Ramos (cell line): ENCODE measurements at regions not wholly inside any gene's neighbourhood (a gene's known extent, or its start where the extent isn't known, plus 50 kb on each side); places are given as distances from the start of the nearest gene placed in this dataset.

Source experiments
- in situ Hi-C: fragments of 300-500 bp; cut with MboI; formaldehyde crosslinking; loops from one replicate; pipeline ENCODE4 v1.14.3; 2022; ENCODE audit warnings: low sequenced_read_pairs; ENCODE audit not compliant: unreplicated experiment

- in situ Hi-C loops = no loop called here
These were observed 133.5 kb upstream of the PRSS58 start for GRCh38 chr7:142391191-142391992.

GRCh38 chr7:142389544-142389943 is 131.7 kb upstream of the PRSS58 start:
- in situ Hi-C loops = no loop called here

GRCh38 chr7:142385491-142386340 is 127.9 kb upstream of the PRSS58 start:
- in situ Hi-C loops = no loop called here

- in situ Hi-C loops = no loop called here
These were observed 126.7 kb upstream of the PRSS58 start for GRCh38 chr7:142384493-142384922.

GRCh38 chr7:142383841-142384492 is 126.1 kb upstream of the PRSS58 start:
- in situ Hi-C loops = no loop called here

GRCh38 chr7:142381727-142382390 is 124.0 kb upstream of the PRSS58 start:
- in situ Hi-C loops = no loop called here

GRCh38 chr7:142380069-142380468 is 122.2 kb upstream of the PRSS58 start:
- in situ Hi-C loops = no loop called here

GRCh38 chr7:142379201-142379885 is 121.5 kb upstream of the PRSS58 start:
- in situ Hi-C loops = no loop called here

- in situ Hi-C loops = no loop called here
These were observed 119.7 kb upstream of the PRSS58 start for GRCh38 chr7:142377567-142377966.

GRCh38 chr7:142376356-142376997 is 118.6 kb upstream of the PRSS58 start:
- in situ Hi-C loops = no loop called here

- in situ Hi-C loops = no loop called here
These were observed 118.0 kb upstream of the PRSS58 start for GRCh38 chr7:142375710-142376313.

GRCh38 chr7:142372727-142373126 is 114.9 kb upstream of the PRSS58 start:
- in situ Hi-C loops = no loop called here

- in situ Hi-C loops = no loop called here
These were observed 113.9 kb upstream of the PRSS58 start for GRCh38 chr7:142371586-142372377.

- in situ Hi-C loops = no loop called here
These were observed 107.6 kb upstream of the PRSS58 start for GRCh38 chr7:142365410-142365842.

GRCh38 chr7:142364551-142364950 is 106.7 kb upstream of the PRSS58 start:
- in situ Hi-C loops = no loop called here

- in situ Hi-C loops = no loop called here
These were observed 104.5 kb upstream of the PRSS58 start for GRCh38 chr7:142362349-142362748.

GRCh38 chr7:142359694-142360279 is 101.9 kb upstream of the PRSS58 start:
- in situ Hi-C loops = no loop called here
